AG04449 (cell line): ENCODE measurements at regions not wholly inside any gene's neighbourhood (a gene's known extent, or its start where the extent isn't known, plus 50 kb on each side); places are given as distances from the start of the nearest gene placed in this dataset.
"Not testable (repeated sequence)": the region's sequence is repeated elsewhere in the genome, so short reads cannot be mapped to it uniquely, and the experiment has no call there.

Experiments used
- CTCF ChIA-PET: fragments of 350-600 bp; formaldehyde crosslinking; extraction: SDS; loops from one replicate; lab custom pipeline; 2021; ENCODE audit warnings: antibody characterized with exemption; lab: Yijun Ruan, JAX
- POLR2A ChIA-PET: fragments of 400-600, 350-600 bp; formaldehyde crosslinking; extraction: SDS; loops from one replicate; lab custom pipeline; 2020; ENCODE audit warnings: antibody characterized with exemption, inconsistent platforms; lab: Yijun Ruan, JAX
- DNase-seq: peaks from one replicate; pipeline ENCODE4 v3.0.0-alpha.2; 2010; ENCODE audit warnings: low read depth, low spot score
- H3K4me3 ChIP-seq: 2 replicates; pipeline ENCODE4 v1.5.1; 2011; ENCODE audit warnings: low read depth, mild to moderate bottlenecking, control low read depth, low read length
- TF ChIP-seq, protein P1 (sequence below): IDR thresholded peaks from one replicate; pipeline ENCODE4 v1.5.1; 2011; ENCODE audit warnings: mild to moderate bottlenecking, moderate library complexity, low read length, control low read depth, inconsistent platforms; ENCODE audit not compliant: insufficient read depth; ENCODE audit errors: missing control alignments

DNA sequence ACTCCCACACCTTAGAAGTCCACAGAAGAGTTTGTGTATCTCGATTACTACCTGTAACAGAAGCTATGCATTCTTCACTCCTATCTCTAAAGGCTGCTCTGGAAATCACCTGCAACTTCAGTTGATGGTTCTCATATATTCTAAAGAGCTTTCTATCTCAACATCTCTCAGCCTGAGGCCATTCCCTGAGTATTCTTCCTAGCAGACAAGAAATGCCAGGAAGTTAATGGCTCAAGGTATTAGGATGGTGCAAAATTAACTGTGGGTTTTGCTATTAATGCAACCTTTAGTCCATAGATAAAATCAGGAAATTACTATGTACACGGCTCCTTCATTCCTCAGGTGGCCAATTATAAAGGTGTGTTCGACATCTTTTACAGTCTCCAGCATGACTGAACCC is 290.1 kb downstream of the ZNF716 start:
- POLR2A ChIA-PET, DNase-seq, H3K4me3 ChIP-seq, CTCF ChIA-PET: not testable (repeated sequence)

GRCh38 chr7:57769131-57769530 is 319.2 kb downstream of the ZNF716 start:
- CTCF ChIA-PET = no interaction called here
- POLR2A ChIA-PET = no interaction called here
- no peak for DNase-seq
- TF ChIP-seq, protein P1, sequence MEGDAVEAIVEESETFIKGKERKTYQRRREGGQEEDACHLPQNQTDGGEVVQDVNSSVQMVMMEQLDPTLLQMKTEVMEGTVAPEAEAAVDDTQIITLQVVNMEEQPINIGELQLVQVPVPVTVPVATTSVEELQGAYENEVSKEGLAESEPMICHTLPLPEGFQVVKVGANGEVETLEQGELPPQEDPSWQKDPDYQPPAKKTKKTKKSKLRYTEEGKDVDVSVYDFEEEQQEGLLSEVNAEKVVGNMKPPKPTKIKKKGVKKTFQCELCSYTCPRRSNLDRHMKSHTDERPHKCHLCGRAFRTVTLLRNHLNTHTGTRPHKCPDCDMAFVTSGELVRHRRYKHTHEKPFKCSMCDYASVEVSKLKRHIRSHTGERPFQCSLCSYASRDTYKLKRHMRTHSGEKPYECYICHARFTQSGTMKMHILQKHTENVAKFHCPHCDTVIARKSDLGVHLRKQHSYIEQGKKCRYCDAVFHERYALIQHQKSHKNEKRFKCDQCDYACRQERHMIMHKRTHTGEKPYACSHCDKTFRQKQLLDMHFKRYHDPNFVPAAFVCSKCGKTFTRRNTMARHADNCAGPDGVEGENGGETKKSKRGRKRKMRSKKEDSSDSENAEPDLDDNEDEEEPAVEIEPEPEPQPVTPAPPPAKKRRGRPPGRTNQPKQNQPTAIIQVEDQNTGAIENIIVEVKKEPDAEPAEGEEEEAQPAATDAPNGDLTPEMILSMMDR = no peak
- no peak overlapping the region for H3K4me3 ChIP-seq

GRCh38 chr7:57769958-57770357 is 320.0 kb downstream of the ZNF716 start:
- CTCF ChIA-PET = no interaction called here
- no peak for DNase-seq
- POLR2A ChIA-PET = no interaction called here
- TF ChIP-seq, protein P1 = no peak
- H3K4me3 ChIP-seq = no peak overlapping the region

GRCh38 chr7:57772126-57772924 is 322.3 kb downstream of the ZNF716 start:
- ChIA-PET CTCF (no interaction called here), POLR2A (no interaction called here)
- TF ChIP-seq, protein P1 = no peak
- no peak overlapping the region for H3K4me3 ChIP-seq
- DNase-seq = no peak

- DNase-seq = no peak
- CTCF ChIA-PET = no interaction called here
- POLR2A ChIA-PET = no interaction called here
- TF ChIP-seq, protein P1 = no peak
- H3K4me3 ChIP-seq = no peak overlapping the region
Observed at GRCh38 chr7:57774300-57774699, 324.3 kb downstream of the ZNF716 start.

- ChIA-PET CTCF (no interaction called here), POLR2A (no interaction called here)
- no peak for DNase-seq
- TF ChIP-seq, protein P1 = no peak
- H3K4me3 ChIP-seq = no peak overlapping the region
Observed at GRCh38 chr7:57775396-57776088, 325.6 kb downstream of the ZNF716 start.

- DNase-seq, H3K4me3 ChIP-seq, CTCF ChIA-PET, POLR2A ChIA-PET: not testable (repeated sequence)
Observed at GRCh38 chr7:57776136-57776856, 326.3 kb downstream of the ZNF716 start.
